ENCODE measurements at regions not wholly inside any gene's neighbourhood (a gene's known extent, or its start where the extent isn't known, plus 50 kb on each side); places are given as distances from the start of the nearest gene placed in this dataset.
"Not testable (repeated sequence)": the region's sequence is repeated elsewhere in the genome, so short reads cannot be mapped to it uniquely, and the experiment has no call there.

- TF ChIP-seq, protein P1, sequence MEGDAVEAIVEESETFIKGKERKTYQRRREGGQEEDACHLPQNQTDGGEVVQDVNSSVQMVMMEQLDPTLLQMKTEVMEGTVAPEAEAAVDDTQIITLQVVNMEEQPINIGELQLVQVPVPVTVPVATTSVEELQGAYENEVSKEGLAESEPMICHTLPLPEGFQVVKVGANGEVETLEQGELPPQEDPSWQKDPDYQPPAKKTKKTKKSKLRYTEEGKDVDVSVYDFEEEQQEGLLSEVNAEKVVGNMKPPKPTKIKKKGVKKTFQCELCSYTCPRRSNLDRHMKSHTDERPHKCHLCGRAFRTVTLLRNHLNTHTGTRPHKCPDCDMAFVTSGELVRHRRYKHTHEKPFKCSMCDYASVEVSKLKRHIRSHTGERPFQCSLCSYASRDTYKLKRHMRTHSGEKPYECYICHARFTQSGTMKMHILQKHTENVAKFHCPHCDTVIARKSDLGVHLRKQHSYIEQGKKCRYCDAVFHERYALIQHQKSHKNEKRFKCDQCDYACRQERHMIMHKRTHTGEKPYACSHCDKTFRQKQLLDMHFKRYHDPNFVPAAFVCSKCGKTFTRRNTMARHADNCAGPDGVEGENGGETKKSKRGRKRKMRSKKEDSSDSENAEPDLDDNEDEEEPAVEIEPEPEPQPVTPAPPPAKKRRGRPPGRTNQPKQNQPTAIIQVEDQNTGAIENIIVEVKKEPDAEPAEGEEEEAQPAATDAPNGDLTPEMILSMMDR (IDR thresholded peaks at IDR 0.05; ENCODE audit: low read depth, low read length, poor library complexity, severe bottlenecking), result not testable (repeated sequence)
- TF ChIP-seq EZH2phosphoT487 (IDR thresholded peaks at IDR 0.05; ENCODE audit: borderline replicate concordance, low read length), result not testable (repeated sequence)
Measured at GRCh38 chr7:91405873-91406272, 141.6 kb downstream of the FZD1 start.

Data from DOHH2 (cell line).